ENCODE measurements at regions not wholly inside any gene's neighbourhood (a gene's known extent, or its start where the extent isn't known, plus 50 kb on each side); places are given as distances from the start of the nearest gene placed in this dataset.
A peak's percentile ranks its signal among the peaks of the same experiment; 100 is the strongest.

DNA sequence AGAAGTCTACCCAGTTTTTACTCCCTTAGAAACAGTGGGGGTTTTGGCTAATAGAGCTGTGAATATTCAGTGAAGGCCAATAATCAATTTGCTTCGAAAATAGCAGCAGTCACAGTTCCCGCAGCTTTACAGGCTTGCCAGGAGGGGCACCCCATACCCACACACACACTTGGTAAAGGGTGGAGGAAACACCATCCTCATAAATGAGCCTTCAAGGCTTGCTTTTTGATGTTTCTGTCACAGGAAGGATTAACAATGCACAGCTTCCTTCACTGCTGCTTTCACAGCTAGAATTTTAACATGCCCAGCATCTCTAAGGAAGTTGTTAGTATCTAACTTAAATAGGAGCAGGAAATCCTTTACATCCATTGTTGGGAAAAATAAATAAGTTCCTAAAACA, 1247.5 kb upstream of the C9orf72 start:
- DNase-seq (ENCODE audit: low read depth), result no peak

DNA sequence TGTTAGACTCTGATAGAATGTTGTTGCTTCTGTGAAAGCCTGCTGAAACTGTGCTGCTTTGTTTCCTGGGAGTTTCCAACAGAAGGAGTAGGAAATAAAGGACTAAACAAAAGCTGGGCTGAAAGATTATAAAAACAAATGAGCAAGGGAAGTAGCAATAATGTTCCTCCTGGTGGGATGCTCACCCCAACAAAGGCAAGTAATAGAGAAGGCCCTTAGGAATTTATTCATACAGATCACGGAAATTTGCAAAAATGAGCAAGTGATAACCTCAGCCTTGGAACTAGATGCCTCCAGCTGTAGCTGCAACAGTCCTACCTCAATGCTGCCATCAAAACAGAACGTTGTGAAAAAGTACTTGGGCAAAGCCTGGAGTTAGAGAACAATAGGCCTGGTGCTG, 1248.0 kb upstream of the C9orf72 start:
- DNase-seq (ENCODE audit: low read depth), result no peak

DNA sequence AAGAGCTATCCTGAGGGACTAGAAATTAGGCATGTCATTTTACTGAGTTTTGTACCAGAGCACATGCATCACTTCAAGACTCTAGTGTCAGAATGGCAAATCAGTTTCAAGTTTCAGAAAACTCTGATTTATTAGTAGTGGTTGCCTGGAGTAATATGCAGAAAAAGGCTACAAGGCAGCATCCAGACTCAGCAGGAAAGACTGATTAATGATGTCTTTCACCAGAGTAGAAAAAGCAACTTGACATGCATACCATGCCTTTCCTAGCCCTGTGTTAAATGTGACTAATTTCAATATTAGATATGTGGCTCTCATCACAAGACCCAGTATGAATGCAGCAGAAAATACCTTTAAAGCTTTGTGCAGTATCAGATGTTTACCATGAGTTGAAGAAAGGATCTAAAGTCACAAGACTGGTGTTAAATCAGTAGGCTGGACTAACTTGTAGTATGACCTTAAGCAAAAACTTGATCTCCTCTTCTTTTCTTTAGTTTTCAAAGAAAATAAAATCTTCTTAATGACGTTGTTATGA, 1251.2 kb upstream of the C9orf72 start:
- no peak for DNase-seq (ENCODE audit: low read depth)

DNA sequence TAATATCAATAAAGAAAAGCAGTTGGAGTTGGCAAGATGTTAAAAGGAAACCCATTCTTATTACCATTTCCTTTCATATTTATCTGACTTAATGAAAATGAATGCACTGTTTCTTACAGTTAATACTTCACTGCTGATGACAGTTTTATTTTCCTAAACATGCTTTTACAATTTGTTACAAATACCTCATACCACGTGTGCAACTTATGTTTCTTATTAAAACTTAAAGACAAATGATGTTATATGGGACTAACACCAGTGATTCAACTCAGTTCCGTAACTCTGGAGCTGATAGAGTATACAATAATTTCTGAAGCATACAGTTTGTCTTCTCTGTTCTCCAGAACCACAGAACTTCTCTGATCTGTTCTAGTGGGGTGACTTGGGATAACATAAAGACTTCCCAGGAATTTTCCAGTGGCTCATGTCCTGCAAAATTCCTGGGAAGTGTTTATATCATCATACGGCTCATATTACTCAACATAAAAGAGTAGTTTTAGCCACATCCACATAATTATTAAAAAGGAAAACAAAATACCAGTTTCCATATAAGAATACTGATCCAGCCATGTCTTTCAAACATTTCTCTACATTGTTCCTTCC, 1259.0 kb upstream of the C9orf72 start:
- DNase-seq (ENCODE audit: low read depth), result no peak

DNA sequence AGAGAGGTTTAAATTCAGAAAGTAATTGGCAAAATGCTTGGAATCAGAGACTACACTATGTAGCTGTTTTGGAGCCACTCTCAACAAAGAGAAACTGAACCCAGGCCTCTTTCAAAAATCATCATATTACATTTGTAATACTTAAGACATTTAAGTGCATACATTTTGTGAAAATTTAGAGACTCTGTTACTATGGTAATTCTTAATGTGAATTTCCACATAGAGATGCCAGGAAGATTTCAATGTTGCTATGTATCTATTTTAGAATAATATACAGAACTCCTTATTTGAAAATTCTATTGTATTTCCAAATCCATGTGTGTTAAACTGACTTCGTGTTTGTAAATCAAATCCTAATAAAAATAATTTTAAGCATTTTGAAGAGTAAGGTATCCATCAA, 1260.9 kb upstream of the C9orf72 start:
- DNase-seq (ENCODE audit: low read depth), result no peak

DNA sequence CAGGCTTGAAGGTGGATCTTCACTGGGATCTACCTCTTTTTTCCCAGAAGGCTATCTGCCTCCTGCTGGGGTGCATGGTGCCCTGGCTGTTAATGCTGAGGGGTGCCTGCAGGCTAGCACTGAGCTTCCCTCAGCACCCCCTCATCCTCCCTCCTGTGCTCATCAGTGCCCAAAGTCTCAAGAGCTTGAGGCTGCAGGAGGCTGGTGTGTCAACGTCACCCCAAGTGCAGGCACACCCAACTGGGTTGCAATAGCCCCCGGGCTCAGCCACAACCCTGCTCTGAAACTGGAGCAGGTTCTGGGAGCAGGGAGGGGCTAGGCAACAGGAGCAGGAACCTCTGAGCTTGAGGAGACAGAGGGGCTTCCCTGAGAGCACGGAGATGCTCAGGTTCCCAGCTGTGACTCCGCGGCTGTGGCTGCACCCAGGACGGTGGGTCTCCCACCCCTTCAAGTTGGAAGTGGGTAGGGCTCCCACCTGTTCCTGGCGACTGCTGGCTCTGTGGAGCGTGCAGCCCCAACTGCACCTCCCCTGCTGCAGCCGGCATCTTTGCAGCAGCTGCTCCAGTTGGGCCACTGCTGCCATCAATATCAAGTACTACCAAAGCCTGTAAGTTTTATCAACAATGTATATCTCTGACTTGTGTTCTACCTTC, 1266.6 kb upstream of the C9orf72 start:
- no peak for DNase-seq (ENCODE audit: low read depth)

DNA sequence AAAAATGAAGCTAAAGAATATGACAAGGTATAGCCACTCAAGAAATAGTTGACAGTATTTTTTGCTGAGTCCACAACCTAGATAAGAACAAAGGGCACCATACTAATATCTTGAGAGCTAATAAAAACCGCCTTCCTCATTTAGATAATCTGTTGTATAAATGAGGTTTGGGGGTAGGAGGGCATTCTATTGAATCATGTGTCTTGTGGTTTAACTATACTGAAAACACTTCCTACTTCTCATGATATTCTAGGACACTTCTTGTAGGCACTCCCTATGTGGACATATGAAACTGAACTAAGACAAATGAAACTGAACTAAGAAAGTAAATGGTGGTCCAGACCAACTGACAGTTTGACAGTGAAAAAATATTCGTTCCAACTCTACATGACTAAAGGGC, 1268.5 kb upstream of the C9orf72 start:
- DNase-seq (ENCODE audit: low read depth), result peak; percentile 6

DNA sequence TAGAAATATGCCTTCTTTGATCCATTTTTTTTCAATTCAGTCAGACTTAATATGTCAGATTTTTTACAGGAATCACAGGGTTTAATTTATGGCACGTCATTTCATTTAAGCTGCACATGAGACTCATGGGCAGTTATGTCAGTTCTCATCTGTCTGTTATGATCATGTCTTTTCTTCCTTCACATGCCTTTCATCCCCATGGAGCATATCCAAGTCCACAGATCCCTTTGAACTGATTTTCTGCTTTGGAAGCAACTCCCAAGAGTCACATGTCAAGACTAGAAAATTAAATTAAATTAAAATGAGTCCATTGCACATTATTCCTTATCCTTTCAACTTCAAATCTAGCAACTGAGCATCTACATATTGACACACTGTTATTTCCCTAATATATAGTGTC, 1274.0 kb upstream of the C9orf72 start:
- no peak for DNase-seq (ENCODE audit: low read depth)

DNA sequence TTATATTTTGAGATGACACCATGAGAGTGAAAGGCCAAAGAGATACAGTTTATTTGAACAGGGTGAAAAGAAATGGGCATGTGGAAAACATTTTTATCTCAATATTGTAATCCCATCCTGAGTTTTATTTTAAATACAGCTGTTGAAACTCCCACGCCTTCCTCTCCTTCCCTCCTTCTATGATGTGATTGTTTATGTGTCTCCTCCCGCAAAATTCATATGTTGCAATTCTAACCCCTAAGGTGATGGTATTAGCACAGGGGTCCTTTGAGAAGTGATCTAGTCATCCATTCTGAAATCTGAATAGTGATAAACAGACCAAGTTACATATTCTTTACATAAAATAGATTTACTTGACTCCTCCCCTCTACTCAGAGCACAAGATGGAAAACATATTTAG, 1275.4 kb upstream of the C9orf72 start:
- DNase-seq (ENCODE audit: low read depth), result no peak

DNA sequence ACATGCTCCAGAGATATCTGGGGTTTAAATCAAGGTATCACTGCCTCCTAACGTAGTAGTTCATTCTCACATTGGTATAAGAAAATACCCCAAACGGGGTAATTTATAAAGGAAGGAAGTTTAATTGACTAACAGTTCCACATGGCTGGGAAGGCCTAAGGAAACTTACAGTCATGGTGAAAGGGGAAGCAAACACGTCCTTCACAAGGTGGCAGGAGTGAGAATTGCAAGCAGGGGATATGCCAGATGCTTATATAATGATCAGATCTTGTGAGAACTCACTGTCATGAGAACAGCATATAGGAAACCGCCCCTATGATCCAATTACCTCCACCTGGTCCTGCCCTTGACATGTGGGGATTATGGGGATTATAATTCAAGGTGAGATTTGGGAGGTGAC, 1280.2 kb upstream of the C9orf72 start:
- no peak for DNase-seq (ENCODE audit: low read depth)

DNA sequence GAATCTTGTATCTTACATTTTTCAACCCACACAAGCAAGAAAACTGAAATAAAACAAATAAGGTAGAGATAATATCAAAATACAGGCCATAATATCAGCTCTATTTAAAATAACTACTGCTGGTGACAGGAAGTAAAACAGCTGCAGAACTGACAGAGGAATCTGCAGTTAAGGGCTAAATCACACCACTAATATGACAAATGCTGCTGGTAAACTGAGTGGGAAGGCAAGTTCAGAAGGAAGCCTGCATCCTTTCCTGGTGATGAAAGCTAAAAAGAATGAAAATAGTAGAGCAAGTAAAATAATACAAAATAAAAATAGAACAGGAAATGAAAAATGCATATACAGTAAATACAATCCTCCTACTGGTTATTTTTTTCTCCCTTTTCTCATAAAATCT, 1293.7 kb upstream of the C9orf72 start:
- no peak for DNase-seq (ENCODE audit: low read depth)

DNA sequence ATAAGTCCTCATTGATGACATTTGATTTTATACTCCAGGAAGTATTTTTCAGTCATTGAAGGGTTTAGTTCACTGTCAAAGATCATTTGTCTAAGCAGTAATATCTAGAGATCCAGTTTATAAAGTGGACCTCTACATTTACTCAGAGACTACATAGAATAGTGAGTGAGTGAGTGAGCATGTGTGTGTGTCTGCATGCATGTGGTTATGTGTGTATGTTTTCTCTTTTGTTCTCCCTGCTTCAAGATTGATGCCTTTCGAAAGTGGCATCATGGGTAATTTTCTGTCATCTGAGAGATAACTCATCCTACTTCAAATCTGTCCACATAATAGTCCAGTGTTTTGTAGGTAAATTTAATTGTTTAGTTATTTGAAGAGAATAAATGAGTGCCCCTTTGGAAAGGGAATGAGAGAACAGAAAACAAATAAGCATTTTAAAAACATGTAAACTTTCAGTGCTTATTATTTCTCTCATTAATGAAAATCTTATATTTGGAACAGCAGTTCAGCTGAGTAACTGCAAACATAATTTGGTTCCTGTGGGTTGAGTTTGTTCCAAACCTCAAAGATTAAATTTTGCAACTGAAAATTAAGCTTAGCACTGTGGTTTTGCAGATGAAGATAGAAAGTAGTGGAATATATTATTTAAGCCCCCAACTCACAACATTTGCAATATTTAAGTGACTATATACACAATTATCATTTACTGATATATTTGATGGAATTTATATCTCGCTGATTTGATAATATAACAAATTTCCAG, 1295.1 kb upstream of the C9orf72 start:
- DNase-seq (ENCODE audit: low read depth), result no peak

DNA sequence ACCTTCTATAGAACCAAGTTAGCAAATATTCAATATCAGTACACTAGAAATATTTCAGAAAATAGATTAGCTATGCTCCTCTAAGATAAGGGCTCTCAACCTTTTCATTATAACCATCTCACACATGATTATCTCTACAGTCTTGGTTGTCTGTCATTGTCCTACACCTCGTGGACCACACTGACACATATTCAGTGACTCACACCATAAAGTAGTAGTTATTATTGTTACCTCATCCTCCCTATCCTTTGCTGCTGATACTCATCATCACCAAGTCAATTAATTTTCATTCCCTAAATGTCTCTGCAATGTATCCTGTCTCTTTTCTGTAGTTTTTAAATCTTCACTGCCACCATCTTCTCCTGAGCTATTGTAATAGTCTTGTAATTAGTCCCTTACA, 1309.2 kb upstream of the C9orf72 start:
- DNase-seq (ENCODE audit: low read depth), result no peak

DNA sequence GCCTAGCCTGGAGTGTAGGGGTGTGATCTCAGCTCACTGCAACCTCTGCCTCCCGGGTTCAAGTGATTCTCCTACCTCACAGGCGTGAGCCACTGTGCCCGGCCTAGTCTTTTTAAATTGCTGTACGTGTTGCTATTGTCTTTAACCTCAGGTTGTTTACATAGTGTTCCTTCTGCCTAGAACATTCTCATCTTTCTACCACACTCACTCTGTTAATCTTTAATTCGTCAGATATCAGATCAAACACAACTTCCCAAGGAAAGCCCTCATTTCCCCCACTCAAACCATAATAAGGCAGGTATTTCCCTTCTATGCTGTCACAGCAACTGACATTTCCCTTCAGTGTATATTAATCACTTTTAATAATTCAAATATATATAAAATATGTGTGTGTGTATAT, 1310.0 kb upstream of the C9orf72 start:
- no peak for DNase-seq (ENCODE audit: low read depth)

DNA sequence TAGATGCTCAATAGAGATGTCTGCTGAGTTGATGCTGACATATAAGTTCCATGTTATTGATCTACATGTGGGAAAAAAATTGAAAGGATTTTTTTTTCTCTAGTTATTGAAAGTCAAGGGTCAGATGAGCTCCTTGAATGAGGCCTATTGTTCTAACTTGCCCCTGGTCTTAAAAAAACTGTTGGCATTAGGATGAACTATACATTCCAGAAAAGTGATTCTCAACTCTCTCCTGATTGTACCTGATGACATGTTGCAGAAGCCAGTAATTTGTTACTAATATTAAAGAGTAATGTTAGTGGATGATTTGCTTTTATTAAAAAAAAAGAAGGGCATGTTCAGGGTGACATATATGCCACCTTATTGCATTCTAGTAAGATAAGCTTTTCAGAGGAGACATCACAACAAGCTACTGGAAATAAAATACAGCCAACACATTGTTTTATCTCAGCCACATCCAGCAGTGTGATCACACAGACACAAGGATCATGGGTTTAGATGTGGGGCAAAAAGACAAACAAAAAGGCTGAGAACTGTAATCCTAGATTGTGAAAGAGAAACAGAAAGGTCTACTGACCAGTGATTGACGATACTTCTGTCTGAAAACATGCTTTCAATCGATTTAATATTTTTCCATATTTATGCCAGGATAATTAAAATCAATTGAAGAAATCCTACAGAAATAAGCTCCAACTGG, 1314.1 kb upstream of the C9orf72 start:
- no peak for DNase-seq (ENCODE audit: low read depth)

DNA sequence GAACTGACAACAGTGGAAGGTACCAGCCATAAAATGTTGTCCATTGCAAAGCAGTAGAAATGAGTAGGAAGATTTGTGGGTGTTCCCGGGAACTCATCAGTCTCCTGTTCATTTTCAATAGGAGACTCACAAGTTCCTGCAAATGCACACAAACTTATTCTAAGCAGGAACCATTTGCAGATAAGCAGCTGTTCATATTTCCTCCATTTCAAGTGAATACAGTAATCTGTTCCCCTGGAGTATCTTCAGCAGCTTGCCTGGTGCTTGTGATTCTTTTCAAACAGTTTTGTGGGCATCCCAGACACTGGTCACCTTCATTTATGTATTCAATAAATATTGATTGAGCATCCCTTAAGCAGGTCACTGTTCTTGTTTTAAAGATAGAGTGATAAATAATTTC, 1315.5 kb upstream of the C9orf72 start:
- no peak for DNase-seq (ENCODE audit: low read depth)

DNA sequence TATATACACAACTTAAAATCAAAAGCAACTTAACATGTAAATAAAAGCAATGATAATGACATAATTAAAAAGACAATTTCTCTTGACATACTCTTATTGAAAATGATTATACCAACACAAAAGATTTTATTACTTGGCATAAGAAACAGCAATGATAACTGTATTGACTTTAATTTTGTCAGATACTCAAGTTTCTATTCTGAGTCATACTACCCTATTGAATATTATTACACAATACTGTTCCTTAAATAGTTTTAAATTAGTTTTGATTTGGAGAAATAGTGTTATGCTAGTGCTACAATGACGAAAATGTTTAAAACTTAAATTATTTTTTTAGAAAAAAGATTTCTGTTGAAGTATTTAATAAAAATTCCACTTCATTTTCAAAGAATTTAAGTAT, 1319.3 kb upstream of the C9orf72 start:
- DNase-seq (ENCODE audit: low read depth), result no peak

DNA sequence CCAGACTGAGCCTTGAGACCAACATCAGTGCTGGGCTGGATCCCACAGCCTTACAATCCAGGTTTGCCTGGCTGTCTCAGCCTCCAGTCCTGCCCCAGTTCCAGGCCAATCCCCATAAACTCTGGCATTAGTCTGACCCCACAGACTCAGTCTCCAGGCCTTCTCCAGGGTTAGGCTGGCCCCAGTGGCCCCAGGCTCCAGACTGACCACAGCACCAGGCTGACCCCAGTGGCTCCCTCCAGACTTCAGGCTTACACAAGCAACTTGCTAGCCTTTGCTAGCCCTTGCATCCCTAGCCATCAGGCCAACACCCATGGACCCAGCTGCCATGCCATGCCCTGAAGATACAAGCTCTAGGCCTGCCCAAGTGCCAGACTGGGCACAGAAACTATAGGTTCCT, 1326.0 kb upstream of the C9orf72 start:
- no peak for DNase-seq (ENCODE audit: low read depth)

DNA sequence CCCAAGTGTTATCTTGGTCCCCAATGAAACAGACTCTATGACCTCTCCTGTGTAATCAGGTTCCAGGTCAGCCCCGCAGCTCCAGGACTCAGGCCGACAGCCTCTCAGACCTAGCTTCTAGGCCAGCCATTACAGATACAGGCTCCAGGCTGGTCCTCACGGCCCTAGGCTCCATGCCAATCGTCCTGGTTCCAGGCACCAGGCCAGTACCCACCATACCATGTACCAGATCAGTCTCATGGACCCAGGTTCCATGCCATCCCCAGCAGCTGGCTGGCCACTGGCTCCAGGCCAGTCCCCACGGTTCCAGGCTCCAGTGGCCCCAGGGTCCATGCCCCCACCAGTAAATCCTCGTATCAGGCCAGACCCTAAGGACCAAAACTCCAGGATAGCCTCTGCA, 1326.6 kb upstream of the C9orf72 start:
- DNase-seq (ENCODE audit: low read depth), result no peak

DNA sequence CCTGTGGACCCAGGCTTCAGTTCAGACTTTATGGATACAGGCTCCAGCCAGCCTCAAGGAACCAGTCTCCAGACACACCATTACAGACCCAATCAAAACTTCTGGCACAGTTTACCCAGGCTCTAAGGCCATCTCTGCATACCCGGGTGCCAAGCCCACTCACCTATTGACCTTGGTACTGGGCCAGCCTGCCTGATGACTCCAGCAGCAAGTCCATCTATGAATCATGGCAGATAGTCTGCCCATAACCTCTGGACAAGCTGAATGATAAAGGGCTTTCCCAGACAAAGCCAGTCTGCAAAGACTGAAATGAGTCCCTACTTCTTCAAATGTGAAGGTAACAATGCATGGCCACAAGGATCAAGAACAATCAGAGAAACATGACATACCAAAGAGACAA, 1327.1 kb upstream of the C9orf72 start:
- DNase-seq (ENCODE audit: low read depth), result no peak

DNA sequence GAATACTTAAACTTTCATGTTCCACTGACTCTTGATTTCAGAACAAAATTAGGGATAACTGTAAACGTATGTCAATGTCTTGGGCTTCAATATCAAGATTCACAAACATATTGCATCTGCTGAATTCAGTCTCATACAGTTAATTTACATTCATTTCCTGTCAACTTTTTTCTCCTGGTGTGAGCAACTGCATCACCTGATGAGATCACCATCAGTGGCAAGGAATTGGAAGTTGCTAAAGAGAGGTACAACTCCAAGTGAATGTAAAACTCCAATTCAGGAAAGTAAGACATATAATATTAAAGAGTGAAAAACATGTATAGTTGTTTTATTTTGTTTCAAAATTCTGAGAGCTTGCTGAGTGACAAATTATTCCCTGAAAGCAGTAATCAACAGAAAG, 1336.2 kb upstream of the C9orf72 start:
- no peak for DNase-seq (ENCODE audit: low read depth)

DNA sequence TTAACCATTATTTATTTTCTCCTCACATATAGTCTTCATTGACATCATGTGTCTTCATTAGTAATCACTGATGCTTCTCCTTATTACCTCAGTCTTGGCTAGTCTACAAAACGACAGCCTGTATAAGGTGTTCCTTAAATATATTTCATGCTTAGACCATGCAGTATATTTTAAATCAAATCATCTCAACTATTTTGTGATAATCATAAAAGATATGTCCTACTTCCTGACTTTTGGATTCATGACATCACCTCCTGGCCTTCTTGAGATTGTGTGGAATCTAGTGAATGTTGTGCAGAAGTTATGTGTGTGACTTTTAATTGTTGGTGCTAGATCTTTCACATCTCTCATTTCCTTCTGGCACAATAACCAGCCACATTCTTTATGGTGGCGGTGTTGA, 1339.3 kb upstream of the C9orf72 start:
- DNase-seq (ENCODE audit: low read depth), result no peak
